Amygdala (tissue), 56 donors: ENCODE measurements at regions not wholly inside any gene's neighbourhood (a gene's known extent, or its start where the extent isn't known, plus 50 kb on each side); places are given as distances from the start of the nearest gene placed in this dataset.

Experiments
- DNase-seq, 56 donors: peaks; one replicate each; lab custom pipeline; 2025; lab: John Stamatoyannopoulos, UW

DNA sequence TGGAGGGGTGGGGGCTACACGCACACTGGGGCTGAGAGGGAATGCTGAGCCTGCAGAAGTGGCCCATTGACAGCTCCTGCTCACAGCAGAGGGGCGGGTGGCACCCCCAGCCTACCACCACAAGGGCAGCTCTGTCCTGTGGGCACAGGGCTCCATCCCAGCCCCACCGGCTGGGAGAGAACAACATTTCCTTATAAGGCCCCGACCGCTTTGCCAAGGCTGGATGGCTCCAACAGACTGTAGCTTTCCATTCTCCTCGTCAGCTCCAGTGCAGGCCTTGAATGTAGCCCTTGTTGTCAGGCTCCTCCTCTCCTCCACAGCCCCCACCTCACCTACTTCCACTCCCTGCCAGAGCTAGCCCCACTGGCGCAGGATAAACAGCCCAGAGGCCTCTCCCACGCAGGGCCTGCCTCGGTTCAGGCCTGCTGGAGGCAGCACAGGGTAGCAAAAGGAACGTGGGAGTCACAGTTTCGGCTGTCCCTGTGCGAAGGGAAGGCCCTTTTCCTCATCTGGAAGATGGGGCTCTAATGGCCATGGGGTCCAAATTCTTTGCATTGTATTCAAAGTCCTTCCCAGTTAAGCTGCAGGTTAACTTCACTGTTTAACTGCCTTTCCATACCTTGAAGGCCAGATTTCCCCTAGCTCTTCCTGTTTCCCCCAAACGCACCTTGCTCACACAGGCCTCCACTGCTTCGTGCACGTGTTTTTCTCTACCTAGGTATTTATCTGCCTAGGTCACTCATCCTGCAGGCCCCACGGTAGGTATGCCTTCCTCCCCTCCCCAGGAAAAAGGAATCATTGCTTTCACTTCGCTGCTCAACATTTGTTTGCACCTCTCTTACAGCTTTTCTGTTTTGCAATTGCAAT is 101.6 kb upstream of the LPP start:
- DNase-seq = peak; percentile 66 to 100 (median 98)

DNA sequence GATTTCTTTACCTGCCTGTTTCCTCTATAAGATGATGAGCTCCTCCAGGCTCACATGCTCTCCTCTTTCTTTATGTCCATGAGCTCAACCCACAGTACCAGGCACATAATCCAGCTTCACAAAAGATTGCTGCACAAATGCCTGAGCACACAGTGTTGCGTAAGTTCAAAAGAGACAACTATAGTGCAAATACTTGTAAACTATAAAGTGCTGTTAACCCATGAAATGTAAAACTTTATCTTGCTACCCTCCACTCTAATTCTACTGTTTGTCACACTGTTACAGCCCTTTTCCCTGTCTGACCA is 101.0 kb upstream of the LPP start:
- DNase-seq = no peak

DNA sequence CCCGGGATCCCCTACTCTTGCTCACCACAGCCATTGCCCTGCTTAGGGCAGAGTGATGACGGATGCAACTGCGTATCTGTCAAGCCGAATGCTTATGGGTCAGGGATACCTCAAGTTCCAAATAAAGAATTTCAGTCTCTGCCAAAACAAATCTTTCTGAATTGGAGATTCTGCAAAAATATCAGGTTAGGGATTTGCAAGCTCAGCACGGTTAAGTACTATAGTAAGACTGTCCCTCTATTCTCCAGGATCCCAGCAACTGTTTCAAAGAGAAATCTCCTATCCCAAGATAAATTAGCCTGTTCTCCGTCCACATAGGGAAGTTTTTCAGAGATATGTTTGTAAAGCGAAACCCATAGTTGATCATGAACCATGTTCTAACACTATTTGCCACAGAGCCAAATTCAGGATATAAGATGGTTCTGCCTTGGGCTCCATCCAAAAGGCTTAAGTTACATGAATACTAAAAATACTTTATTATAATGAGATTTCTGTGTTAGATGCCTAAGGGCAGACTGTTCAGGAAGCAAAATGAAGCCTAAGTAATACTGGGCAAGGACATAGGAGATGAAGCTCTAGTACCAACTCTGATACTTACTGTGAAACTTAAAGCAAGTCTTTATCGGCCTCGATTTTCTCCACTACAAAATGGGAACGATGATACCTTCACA is 100.1 kb upstream of the LPP start:
- DNase-seq = no peak

DNA sequence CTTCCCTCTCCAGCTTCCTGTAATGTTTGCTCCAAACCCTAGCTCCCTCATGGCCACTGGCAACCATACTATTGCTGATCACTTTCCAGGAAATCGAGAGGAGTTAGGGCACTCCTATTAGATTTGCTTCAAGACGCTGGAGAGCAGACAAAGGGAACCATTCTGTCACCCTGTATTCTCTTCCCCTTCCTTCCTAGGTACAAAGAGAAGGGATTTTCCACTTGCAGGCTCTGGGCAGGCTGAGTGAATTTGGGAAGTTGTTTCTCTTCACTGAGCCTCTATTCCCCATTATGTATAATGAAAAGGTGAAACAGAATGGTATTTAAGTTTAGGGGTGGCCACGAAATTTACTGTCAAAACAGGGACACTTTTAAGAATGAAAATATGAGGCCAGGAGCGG is 99.4 kb upstream of the LPP start:
- no peak for DNase-seq

DNA sequence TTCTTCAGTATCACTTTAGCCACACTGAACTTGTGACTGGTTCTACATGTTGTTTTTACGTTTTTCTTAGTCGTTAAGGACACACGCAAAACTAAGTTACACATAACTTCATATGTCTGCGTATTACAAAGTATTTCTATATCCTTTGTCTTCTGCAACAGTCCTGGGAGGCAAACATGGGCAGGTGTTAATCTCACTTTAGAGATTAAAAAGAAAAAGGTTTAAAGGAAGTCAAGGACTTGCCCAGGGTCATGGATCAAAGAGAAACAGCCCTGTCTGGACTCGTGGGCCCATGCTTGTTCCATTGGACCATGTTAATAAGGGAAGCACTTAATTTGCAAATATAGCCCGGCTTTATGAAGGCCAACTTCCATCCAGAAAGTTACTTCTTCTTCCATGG is 98.6 kb upstream of the LPP start:
- no peak for DNase-seq

DNA sequence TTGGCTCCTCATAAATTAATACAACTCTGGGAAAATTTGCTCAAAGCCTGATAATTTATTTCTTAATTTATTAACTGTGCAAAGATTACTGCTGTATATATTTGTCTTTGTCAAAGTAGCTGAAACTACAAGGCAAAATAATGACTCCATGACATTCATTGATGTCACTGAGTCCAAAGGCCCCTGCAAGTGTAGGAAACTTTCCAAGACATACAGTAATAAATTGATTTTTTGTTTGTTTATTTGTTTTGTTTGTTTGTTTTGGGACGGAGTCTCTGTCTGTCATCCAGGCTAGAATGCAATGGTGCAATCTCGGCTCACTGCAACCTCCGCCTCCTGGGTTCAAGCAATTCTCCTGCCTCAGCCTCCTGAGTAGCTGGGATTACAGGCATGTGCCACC is 96.8 kb upstream of the LPP start:
- DNase-seq = no peak

DNA sequence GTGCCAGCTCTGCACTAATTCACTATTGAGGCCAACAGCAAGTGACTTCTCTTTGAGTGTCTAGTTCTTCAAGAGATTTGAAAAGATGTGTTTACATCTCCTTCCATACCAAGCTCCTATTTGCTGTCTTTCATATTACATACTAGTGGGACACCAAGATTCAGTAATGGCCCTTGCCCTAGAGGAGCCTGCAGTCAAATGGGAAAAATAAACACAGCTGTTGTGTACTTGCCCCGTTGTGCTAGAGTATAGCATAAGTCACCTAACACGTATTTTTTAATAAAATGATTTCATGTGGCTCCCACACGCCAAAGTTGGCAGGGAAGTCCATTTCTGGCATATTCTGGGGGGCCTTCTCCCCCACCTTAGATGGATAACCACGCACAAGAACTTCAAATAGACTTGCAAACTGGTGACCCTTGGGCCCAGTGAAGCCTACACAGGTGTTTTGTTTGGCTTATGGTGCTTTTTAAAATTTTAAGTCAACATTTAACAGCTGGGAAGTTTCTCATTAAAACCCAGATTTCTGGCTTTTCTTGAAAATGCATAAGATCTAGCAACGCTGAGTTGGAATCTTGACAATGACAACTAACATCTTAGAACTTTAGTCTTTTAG is 95.3 kb upstream of the LPP start:
- DNase-seq = no peak

DNA sequence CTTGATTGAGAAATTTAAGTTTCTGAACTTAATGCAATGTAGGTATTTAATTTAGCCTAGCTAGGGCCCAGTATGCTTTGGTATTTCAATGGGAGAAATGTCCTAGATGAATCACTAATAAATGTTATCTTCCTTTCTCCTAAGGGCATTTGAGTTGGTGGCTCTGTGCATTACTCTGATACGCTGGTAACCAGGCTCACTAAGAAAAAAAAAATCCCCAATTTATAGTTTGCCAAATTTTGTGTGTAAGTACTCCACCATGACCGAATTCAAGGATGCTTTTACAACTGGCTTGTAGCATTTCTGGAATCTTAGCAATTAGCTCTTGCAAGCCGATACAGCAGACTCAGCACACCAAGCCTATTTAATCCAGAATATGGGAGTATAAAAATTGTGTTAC is 94.6 kb upstream of the LPP start:
- no peak for DNase-seq

DNA sequence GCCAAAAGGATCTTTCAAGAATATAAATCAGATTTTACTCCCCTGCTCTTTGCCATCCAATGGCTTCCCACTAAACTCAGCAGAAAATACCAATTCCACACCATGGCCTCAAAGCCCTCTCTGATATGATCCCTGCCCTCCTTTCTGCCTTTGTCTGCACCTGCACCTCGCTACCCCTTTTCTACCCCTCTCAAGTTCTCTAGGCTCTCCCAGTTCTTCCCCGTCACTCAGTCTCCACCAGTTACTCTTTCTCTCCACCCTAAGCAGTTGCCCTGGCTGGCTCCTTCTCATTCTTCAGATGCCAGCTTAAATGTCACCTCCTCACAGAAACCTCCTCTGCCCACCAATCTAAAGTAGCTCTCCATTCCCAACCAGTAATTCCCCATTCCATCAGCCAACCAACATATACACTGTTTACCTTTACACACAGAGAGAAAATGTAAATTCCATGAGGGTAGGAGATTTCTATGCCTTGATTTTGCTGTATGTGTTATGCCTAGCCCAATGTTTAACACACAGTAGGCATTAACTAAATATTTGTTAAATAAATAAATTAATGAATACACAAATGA is 93.6 kb upstream of the LPP start:
- DNase-seq = no peak

DNA sequence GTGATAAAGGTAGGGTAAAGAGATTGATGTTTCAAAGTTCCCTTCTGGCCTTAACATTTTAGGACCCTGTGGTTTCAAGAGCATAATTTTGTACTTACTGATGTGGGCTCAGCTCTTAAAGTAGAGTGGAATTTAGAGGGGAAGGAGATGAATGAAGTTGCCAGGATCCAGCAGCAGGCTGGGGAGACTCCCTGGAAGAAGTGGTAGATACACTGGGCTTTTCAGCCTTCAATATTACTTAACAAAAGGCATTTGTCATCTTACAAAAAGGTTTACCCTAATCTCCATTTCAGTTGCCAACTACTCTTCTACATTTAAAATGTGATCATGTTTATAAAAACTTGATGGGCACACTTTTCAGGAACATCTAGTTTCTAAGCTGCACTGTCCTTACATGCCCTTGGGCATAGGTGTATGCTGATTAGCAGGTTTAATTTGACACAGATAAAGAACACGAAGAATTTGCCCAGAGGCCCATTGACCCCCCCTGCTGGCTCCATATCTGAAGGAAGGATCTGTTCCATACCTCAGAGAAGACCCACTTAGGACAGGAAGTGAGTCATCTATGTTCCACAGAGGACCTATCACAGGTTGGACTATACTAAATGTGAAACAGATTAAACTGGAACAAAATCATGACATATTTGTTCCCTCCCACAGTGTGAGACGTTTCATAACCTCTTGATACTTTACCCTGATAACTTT is 93.0 kb upstream of the LPP start:
- no peak for DNase-seq

DNA sequence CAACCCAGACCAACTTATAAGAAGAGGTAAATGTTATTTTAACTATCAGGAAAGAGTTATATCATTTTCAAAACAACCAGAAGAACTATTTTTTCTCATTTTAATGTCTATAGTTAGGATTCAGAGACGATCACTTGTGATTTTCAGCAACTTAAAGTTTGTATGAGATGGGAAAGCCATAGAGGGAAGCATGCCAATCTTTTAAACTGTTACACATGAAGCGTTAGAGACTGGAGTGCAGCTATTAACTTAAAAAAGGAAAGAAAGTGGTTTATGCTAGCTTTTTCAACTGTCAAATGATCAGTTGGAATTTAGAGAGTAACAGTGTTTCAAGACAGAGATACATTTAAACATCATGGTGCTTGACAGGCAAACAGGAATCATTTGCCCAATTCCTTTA is 91.7 kb upstream of the LPP start:
- DNase-seq = no peak

DNA sequence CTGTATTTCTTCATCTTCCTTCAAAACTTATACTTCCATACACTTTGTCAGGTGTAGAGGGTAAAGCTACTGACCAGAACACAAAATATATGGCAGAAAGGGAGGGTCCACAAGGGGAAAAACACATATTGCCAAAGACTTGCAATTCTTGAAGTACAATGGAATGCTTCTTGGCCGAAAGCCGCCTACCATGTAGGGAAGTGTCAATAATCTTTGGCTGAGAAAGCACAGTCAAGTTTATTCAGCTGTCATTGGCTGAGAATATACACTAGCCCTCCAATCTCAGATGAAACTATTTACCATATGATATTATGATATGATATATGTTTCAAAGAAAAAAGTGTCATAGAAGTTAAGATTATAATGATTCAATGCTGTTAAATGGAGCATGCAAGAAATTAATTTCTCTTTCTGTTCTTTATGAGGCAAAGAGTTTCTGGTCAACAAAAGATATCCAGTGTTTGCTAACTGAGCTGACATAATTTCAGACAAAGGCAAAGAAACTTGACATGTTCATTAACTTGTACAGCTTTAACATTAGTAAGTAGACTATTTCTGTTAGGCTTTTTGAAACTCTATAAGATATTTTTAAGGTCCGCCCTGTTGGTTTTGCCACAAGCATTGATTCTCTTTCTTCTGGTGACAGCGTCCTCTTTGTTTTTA is 89.0 kb upstream of the LPP start:
- no peak for DNase-seq

DNA sequence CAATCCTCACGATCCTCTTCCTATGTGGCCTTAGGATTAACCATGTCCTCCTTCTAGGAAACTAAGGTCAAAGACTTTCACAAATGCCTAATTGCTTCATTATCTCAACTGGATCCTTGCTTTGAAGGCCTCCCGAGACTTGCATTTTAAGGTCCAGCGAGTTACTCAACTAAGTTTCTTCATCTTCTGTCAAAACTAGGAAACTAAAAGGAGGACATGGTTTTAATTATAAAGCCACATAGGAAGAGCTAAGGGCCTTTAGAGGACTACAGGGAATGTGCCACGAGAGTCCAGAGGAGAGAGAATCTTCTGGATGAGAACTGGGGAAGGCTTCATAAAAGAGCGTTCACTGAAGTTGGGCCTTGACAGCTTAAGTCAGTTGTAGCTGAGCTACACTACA is 87.8 kb upstream of the LPP start:
- DNase-seq = no peak

DNA sequence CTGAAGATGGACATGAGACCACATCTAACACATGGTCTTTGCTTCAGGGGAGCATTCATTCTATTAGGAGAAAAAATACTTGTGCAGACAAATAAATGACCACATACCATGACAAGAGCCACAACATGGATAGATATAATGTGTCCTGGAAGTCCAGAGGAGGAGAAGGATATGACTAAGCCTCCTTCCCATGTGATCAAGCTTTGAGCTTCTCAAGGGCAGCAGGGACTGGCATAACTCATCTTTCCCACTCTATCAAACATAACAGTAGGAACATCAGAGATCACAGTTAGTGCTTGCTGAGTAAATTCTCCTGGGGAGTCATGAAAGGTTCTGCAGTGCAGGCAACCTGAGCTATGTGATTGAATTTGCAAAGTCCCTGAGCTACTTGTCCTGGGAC is 86.0 kb upstream of the LPP start:
- DNase-seq = no peak

DNA sequence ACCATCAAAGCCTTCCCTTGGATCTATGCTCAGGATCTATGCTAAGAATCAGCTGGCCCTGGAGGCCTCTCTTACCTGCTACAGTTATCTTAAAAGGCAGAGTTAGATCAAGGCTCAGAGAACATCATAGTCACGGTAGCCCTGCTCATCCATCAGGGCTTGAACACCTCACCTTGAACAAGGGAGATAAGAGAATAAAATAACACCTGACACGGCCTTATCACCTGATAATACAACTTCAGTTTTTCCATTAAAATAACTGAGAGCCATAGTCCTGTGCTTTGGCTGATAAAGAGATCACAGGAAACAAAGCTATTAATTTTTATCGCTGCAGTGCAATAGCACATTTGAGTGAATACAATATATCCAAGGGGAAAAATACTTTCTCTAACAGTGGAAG is 85.6 kb upstream of the LPP start:
- DNase-seq = no peak

DNA sequence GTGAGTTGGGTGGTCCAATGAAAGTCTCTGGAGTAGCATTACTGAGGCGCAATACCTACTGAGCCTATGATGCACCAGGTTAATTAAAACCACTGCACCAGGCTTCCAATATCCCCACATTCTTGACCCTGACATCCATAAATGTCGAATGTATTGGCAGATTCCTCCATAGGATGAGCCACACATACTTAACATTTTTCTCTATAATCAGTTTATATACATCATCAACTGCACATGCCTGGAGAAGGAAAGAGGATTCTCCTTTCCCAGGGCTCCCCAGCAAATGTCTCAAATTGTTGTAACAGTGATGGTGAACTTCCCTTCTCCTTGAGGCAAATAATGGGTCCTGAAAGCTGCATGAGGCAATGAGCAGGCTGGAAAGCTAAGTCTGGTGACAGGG is 82.3 kb upstream of the LPP start:
- no peak for DNase-seq

DNA sequence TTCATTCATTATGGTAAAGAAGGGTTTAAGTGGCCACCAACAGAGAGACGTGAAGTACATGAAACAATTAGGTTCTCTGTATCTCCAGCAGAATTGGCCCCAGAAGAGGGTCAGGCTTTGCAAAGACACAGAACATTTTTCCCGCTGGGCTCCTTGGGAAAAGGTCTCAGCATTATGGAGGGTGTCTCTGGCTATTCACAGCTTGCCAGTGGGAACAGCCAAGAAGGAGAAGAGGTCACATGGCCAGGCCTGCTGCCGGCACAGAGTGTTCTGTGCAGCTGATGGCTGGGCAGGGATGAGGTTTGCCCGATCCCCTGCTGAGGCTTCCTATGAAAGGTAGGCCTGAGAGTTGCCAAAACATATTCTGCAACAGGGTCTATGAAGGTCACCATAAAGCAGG is 77.8 kb upstream of the LPP start:
- peak in 46 of 56 donors; percentile 10 to 81 (median 45) for DNase-seq

DNA sequence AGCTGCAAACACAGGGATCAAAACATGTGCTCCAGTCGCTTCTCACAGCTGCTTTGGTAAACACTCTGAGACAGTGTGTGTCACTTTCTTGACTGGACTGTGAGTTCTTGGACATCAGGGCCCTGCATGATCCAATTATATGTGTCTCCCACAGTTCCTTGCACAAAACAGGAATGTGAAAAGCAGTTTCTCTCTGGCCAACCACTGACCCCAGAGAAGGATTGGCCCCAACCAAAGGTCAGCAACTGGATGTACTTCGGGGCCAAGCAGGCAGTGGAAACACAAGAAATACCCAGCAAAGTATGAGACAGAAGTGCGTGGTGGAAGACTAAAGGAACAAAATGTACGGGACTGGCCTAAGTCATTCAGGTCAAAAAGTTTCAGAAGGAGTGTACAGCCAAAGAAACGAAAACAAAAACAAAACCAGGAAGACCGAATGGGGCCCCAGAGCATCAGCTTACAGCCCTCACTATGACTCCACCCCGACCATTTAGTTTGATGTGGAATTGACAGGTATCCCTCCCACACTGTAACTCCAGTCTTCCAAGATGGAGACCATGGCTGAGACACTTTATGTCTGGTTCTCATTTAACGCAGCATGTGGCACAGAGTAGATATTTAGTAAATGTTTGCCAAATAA is 76.7 kb upstream of the LPP start:
- no peak for DNase-seq

DNA sequence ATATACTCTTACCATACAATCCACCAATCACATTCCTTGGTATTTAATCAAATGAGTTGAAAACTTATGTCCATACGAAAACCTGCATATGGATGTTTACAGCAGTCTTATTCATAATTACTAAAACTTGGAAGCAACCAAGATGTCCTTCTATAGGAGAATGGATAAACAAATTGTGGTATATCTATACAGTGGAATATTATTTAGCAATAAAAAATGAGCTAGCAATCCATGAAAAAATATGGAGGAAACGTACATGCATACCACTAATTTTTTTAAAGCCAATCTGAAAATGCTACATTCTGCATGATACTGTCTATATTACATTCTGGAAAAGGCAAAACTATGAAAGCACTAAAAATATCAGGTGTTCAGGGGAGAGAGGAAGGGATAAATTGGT is 73.9 kb upstream of the LPP start:
- no peak for DNase-seq

DNA sequence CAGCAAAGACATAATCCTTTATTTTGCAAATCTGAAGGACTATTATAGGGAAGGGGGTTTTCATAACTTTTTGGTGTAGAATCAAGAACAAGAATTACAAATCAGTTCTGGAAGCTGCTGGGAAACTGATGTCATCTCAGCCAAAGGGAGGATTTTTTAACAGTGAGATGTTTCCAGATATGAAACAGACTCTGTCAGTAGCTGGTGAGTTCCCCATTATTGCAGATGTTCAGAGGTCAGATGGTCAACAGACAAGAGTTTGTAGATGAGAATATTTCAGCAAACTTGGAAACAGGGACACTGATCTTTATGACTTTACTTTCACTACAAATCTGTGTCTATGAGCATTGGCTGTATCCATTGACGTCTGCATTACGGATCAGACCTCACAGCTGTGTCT is 71.9 kb upstream of the LPP start:
- no peak for DNase-seq
